MG63 (cell line): ENCODE measurements at regions not wholly inside any gene's neighbourhood (a gene's known extent, or its start where the extent isn't known, plus 50 kb on each side); places are given as distances from the start of the nearest gene placed in this dataset.
"Not testable (repeated sequence)": the region's sequence is repeated elsewhere in the genome, so short reads cannot be mapped to it uniquely, and the experiment has no call there.

Experiments used
- DNase-seq: peaks from one replicate; pipeline ENCODE4 v3.0.0-alpha.2; 2020
- H3K27me3 ChIP-seq: fragments of 250-450 bp; sonication (Bioruptor Pico); 2 replicates; pipeline ENCODE4 v1.5.1; 2020; ENCODE audit warnings: mild to moderate bottlenecking, moderate library complexity
- H3K36me3 ChIP-seq: fragments of 250-450 bp; sonication (Bioruptor Pico); 2 replicates; pipeline ENCODE4 v1.5.1; 2020; ENCODE audit warnings: mild to moderate bottlenecking, moderate library complexity
- H3K4me3 ChIP-seq: fragments of 250-450 bp; sonication (Bioruptor Pico); 2 replicates; pipeline ENCODE4 v1.5.1; 2020; ENCODE audit warnings: mild to moderate bottlenecking, moderate library complexity
- H3K9me3 ChIP-seq: fragments of 250-450 bp; sonication (Bioruptor Pico); 2 replicates; pipeline ENCODE4 v1.5.1; 2020; ENCODE audit warnings: mild to moderate bottlenecking, moderate library complexity

DNA sequence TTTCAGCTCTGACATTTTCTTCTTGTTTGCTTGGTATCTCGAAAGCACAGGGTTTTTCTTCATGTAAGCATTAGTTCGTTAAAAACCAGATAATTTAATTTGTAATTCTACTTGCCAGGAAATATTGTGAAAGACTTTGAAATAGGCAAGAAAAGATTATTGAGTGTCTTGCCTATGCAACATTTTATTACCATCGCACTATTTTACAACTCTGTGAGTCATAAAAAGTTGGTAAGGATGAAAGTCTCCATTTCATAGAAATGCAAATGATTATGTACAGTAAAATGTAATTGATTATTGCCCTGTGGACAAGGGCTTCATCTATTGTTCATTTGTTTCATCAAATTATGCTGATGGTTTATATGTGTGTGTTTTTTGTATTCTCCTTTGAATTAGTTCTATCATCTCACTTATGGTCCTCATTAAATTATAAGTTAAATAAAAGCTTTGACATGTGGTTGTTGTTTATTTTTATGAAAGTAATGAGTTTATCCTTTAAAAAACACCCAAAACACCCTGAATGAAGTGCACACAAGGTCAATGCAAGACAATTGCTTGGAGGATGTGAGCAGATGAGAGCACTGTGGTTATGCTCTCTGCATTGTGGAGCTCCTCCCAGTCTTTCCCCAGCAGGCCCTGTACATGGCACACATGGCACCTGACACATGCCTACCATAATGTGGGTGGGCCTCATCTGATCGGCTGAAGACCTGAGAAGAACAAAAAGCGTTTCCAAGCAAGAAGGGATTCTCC lies 230.8 kb downstream of the CXCL12 start:
- no peak for DNase-seq
- no peaks in the 10 kb centered on the region for H3K27me3 ChIP-seq

DNA sequence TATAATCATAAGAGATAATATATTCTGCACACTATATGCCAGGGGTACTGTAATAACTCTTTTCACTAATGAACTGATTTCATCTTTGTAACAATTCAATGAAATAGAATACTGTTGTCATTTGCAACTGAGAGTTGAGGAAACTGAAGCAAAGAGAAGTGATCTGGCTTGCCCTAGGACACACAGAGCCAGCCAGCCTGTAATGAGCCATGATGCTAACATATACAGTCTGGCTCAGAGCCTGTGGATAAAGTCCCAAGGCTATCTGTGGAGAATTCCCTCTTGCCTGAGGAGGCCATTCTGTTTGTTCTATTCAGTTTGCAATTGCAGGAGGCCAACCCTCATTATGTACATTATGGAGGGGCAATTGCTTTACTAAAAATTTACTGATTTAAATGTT lies 241.3 kb downstream of the CXCL12 start:
- H3K27me3 ChIP-seq, result no peaks in the 10 kb centered on the region
- no peak overlapping the region for H3K4me3 ChIP-seq
- no peaks in the 10 kb centered on the region for H3K9me3 ChIP-seq
- H3K36me3 ChIP-seq, result no peaks in the 10 kb centered on the region
- DNase-seq, result peak; percentile 5

More for the DNA sequence above, 230.8 kb downstream of the CXCL12 start:
- H3K9me3 ChIP-seq, result peaks cover 9% of the 10 kb centered on the region
- no peaks in the 10 kb centered on the region for H3K36me3 ChIP-seq
- no peak overlapping the region for H3K4me3 ChIP-seq

DNA sequence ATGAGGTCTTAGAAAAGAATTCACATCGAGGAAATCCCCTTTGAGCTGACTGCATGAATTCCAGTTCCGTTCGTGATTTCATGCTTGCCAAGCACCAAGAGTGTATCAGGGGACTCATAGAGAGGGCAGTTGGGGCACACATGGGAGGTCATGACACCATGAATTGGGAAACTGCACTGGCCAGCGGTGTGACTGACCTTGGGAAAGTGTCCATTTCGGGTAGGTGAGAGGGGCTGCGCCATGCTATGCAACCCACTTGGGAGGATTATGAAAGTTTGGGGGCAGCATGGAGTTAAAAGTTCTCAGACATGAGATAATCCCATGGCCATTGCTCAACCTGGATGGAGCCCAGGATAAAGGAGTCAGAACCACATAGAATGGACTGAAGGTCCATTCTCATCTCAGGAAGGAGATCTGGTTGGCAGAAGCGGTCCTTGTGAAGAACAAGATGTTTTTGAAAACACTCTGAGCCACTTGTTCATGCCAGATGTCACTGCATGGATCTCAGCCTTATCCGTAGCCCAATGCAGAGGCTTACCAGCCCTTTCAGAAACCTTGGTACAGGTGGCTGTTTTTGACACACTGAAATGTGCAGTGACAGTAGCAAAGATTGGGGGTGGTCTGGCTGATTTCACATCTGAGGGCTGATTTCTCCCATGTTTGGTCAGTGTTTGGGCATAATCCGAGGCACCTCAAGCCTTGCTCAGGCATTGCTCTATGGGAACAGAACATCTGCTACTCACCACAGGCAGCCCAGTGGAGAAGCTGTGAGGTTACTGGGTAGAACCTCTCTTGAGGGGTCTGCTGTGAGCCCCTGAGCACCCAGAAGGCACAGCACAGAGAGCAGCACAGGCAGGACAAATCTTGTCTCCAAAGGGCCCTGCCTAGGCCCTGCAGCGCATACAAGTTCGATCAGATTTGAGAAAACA lies 252.3 kb downstream of the CXCL12 start:
- no peaks in the 10 kb centered on the region for H3K27me3 ChIP-seq
- no peaks in the 10 kb centered on the region for H3K36me3 ChIP-seq
- H3K4me3 ChIP-seq, result no peak overlapping the region
- no peaks in the 10 kb centered on the region for H3K9me3 ChIP-seq
- no peak for DNase-seq

DNA sequence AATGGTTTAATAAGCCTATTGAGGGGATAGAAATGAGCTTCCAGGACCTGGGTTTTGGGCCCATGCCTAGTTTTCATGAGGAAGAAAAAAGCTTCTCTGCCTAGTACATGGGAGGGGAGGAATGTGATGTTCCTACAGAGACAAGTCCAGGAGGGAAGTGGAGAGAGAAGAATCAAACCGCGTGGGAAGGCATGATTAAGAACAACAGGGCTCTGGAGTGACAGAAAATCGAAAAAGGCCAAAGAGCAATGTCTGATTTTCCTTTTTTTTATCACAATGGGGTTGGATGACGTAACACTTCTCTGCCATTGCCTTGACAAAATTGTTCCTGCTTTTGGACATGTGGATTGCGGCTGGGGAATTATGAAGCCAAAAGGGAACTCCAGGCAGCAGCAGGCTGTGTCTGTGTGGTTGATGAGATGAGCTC lies 258.6 kb downstream of the CXCL12 start:
- Histone ChIP-seq H3K4me3 (no peak overlapping the region), H3K36me3 (no peaks in the 10 kb centered on the region), H3K9me3 (no peaks in the 10 kb centered on the region), H3K27me3 (no peaks in the 10 kb centered on the region)
- no peak for DNase-seq

DNA sequence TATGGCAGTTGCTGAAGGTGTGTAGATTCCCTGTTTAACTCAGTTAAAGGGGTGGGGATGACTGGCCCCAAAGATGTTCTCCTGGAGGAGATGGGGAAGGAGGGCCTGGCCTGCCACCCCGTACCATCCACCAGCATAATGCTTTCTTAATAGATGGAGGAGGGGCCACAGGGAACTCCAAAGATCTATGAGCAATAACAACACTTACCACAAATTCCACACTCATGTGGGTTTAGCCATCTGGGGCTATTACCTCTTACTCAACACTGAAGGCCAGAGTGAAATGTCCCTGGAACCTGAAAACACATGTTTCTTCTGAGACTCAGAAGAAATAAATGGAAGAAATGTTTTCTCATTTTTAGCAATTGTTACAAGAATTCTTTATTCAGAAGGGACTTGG lies 259.0 kb downstream of the CXCL12 start:
- no peak overlapping the region for H3K4me3 ChIP-seq
- no peak for DNase-seq
- no peaks in the 10 kb centered on the region for H3K27me3 ChIP-seq
- H3K36me3 ChIP-seq, result no peaks in the 10 kb centered on the region
- H3K9me3 ChIP-seq, result no peaks in the 10 kb centered on the region

DNA sequence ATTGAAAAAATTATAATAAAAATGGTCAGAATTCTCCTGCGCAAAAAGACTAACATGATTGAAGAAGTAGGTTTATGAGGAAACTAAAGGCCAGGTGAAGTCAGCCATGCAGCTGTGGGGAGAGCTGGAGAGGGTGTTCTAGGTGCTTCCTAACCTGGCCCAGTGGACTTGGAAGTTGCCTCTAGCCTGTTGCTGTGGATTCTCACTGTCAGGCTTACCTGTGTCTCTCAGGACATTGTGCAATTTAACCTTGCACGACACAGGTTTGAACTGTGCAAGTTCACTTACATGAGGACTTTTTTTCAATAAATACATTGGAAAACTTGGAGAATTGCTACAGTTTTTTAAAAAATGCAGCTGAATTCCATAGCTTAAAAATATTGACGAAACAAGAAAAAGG lies 266.4 kb downstream of the CXCL12 start:
- Histone ChIP-seq H3K4me3 (no peak overlapping the region), H3K9me3 (no peaks in the 10 kb centered on the region), H3K36me3 (no peaks in the 10 kb centered on the region), H3K27me3 (no peaks in the 10 kb centered on the region)
- DNase-seq, result no peak

DNA sequence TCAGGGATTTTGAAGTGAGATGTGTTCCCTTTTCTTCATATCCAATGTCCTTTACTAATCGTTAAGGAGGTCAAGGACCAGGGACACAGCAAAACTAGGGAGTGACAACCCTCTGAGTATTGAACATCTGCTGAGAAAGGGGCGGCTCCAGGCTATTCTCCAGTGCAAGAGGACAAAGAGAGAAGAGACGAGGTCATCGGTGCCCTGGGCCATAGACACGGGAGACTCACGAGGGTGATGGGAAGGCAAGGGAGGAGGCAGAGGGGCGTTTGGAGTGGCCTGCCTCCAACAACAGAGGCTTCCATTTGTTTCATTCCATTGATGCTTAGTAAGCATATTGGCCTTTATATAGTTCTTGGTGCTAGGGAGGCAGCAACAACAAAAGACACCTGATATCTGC lies 268.4 kb downstream of the CXCL12 start:
- Histone ChIP-seq H3K27me3 (no peaks in the 10 kb centered on the region), H3K4me3 (no peak overlapping the region), H3K9me3 (no peaks in the 10 kb centered on the region), H3K36me3 (no peaks in the 10 kb centered on the region)
- DNase-seq, result no peak

DNA sequence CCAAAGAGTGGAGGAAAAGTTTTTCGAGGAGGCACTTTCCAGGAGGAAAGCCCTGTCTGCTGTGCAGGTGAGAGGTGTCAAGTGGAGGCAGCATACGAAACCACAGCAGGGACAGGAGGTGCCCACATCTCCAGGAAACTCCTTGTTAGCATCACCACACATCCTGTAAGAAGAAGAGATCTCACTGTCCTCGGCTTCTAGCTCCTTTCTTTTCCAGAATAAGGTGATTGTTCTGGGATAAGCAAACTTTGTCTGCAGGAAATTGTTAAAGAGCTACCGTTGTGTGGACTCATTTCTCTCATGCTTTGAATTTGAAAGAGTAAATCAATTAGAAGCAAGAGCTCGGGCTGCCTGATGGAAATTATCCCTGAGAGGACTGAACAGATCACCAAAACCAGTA lies 269.4 kb downstream of the CXCL12 start:
- H3K9me3 ChIP-seq, result peaks cover 2% of the 10 kb centered on the region; the same call in 1 of the 2 replicates

DNA sequence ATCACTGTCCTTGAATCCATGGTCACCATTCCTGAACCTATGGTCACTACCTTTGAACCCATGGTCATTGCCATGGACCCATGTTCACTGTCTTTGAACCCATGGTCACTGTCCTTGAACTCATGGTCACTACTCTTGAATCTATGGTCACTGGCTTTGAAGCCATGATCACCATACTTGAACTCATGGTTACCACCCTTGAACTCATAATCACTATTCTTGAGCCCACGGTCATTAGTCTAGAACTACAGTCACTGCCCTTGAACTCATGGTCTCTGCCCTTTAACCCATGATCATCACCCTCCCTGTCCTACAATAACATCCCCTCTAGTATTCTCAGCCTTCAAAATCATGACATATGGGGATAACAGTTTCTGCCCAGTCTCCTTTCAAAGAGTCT lies 270.5 kb downstream of the CXCL12 start:
- Histone ChIP-seq H3K9me3 (peaks cover 2% of the 10 kb centered on the region; the same call in 1 of the 2 replicates), H3K36me3 (no peaks in the 10 kb centered on the region), H3K27me3 (no peaks in the 10 kb centered on the region), H3K4me3 (no peak overlapping the region)
- no peak for DNase-seq

More for the DNA sequence above, 269.4 kb downstream of the CXCL12 start:
- no peak overlapping the region for H3K4me3 ChIP-seq
- no peaks in the 10 kb centered on the region for H3K27me3 ChIP-seq
- no peak for DNase-seq
- no peaks in the 10 kb centered on the region for H3K36me3 ChIP-seq

DNA sequence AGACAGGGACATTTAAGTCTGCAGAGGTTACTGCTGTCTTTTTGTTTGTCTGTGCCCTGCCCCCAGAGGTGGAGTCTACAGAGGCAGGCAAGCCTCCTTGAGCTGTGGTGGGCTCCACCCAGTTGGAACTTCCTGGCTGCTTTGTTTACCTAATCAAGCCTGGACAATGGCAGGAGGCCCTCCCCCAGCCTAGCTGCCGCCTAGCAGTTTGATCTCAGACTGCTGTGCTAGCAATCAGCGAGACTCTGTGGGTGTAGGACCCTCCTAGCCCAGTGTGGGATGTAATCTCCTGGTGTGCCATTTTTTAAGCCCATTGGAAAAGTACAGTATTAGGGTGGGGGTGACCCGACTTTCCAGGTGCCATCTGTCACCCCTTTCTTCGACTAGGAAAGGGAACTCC lies 272.6 kb downstream of the CXCL12 start:
- H3K9me3 ChIP-seq, DNase-seq, H3K4me3 ChIP-seq, H3K27me3 ChIP-seq, H3K36me3 ChIP-seq: not testable (repeated sequence)

DNA sequence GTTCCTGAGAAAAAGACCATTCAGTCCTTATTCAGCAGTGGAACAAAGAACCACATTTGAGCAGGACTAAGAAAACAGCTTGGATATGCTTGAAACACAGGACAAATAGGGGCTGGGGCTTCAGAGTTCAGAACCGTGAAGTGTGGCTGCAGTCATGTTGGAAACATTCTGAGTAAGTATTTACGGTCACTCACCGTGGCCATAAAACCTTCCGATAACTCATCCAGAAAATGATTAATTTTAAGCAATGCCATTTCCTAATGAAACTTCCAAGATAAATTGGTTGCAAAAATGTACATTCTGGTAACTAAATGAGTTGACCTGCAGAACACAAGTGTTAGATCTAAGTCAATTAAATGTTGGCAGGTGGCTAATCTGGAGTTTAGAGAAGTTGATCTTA lies 279.2 kb downstream of the CXCL12 start:
- Histone ChIP-seq H3K4me3 (no peak overlapping the region), H3K9me3 (peaks cover 1% of the 10 kb centered on the region; the same call in 1 of the 2 replicates), H3K27me3 (no peaks in the 10 kb centered on the region), H3K36me3 (no peaks in the 10 kb centered on the region)
- DNase-seq, result no peak

DNA sequence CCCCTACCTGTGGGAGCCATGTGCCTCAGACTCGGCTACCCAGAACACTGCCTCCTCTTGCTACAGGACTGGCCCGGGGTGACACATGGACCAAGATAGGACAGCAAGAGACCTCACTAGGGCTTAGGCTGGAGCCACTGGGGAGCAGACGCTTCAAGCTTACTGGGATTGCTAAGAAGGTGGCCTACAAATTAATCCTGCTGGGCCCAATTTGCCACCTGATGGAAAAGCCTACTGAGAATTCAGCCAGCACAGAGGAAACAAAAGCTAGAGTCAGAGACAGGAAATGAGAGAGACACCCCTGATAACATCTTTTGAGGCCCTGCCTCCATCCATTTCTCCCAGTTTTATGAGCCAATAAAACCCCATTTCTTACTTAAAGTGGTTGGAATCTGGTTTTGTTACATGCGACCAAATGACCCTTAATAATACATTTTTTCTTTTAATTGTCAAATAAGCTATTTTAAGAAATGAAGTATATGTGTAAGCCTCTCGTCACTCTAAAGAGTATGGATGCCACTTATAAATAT lies 282.1 kb downstream of the CXCL12 start:
- H3K4me3 ChIP-seq, result no peak overlapping the region
- no peak for DNase-seq
- H3K9me3 ChIP-seq, result no peaks in the 10 kb centered on the region
- no peaks in the 10 kb centered on the region for H3K27me3 ChIP-seq
- no peaks in the 10 kb centered on the region for H3K36me3 ChIP-seq

DNA sequence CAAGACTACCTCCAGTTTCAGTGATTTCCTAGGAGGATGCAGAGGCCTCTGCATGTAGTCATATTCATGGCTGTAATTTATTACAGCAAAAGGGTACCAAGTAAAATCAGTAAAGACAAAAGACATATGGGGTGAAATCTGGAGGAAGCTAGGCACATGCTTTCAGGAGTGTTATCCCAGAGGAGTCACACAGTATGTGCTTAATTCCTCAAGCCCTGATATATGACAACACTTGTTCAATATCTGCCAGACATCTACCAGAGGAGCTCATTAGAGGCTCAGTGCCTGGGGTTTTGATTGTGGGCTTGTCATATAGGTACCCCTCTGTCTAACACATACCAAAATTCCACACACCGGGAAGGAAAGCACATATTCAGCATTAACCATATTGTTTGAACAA lies 283.8 kb downstream of the CXCL12 start:
- Histone ChIP-seq H3K4me3 (no peak overlapping the region), H3K9me3 (no peaks in the 10 kb centered on the region), H3K36me3 (no peaks in the 10 kb centered on the region), H3K27me3 (no peaks in the 10 kb centered on the region)
- DNase-seq, result no peak

DNA sequence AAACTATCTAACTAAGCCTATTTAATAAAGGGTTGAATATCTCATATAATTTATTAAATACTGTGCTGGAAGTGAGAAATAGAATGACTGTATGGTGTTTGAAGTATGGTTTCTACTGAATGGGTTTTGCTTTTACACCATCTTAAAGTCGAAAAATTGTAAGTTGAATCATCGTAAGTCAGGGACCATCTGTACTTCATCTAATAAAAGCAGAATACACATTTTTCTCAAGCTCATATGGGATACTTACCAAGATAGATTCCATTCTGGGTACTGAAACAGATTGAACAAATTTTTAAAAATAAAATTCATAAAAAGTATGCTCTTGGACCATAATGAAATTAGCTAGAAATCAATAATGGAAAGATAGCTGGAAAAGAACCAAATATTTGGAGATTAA lies 285.4 kb downstream of the CXCL12 start:
- DNase-seq, result no peak
- H3K9me3 ChIP-seq, result peaks cover 2% of the 10 kb centered on the region; the same call in 1 of the 2 replicates
- H3K36me3 ChIP-seq, result no peaks in the 10 kb centered on the region
- no peaks in the 10 kb centered on the region for H3K27me3 ChIP-seq
- H3K4me3 ChIP-seq, result no peak overlapping the region

DNA sequence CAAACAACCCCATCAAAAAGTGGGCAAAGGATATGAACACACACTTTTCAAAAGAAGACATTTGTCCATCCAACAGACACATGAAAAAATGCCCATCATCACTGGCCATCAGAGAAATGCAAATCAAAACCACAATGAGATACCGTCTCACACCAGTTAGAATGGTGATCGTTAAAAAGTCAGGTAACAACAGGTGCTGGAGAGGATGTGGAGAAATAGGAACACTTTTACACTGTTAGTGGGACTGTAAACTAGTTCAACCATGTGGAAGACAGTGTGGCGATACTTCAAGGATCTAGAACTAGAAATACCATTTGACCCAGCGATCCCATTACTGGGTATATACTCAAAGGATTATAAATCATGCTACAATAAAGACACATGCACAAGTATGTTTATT lies 288.7 kb downstream of the CXCL12 start:
- H3K27me3 ChIP-seq, H3K36me3 ChIP-seq, DNase-seq, H3K4me3 ChIP-seq, H3K9me3 ChIP-seq: not testable (repeated sequence)

DNA sequence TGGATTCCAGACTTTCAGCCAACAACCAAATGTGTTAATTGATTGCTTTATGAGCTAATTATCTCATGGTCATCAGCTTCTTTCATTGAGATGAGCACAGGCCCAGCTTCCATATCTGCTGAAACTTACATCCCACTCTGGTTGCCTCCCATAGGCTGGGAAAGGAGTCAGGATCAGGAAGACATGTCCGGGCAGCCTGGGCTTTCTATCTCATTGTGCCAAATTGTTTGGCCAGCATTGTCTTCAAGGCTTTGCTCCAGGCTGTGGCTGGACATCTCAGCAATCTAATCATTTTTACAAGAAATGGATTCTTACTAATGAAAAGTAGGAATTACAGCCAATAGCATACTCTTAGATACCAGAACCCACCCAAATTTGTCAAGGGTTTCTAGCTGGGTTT lies 295.2 kb downstream of the CXCL12 start:
- no peaks in the 10 kb centered on the region for H3K9me3 ChIP-seq
- no peak overlapping the region for H3K4me3 ChIP-seq
- no peaks in the 10 kb centered on the region for H3K27me3 ChIP-seq
- H3K36me3 ChIP-seq, result no peaks in the 10 kb centered on the region
- DNase-seq, result no peak

DNA sequence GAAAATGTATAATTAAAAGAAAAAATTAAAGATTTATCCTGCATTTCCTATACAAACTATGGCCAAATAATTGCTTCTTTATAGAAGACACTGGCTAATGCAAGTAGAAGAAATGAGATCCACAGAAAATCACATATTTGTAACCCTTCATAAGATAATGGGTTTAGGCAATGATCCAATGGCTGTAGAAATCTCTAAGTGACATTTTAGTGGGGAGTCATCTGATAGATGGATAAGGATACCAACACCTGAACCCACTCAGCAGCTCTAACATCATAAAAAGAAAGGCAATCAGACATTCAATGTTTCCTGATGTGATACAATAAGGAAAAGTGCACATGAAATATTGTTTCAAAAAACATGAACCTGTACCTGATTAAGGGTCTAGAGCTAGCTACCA lies 297.5 kb downstream of the CXCL12 start:
- H3K36me3 ChIP-seq, result no peaks in the 10 kb centered on the region
- H3K9me3 ChIP-seq, result no peaks in the 10 kb centered on the region
- H3K27me3 ChIP-seq, result no peaks in the 10 kb centered on the region
- no peak overlapping the region for H3K4me3 ChIP-seq
- no peak for DNase-seq
